ENCODE measurements at regions not wholly inside any gene's neighbourhood (a gene's known extent, or its start where the extent isn't known, plus 50 kb on each side); places are given as distances from the start of the nearest gene placed in this dataset.

DNA sequence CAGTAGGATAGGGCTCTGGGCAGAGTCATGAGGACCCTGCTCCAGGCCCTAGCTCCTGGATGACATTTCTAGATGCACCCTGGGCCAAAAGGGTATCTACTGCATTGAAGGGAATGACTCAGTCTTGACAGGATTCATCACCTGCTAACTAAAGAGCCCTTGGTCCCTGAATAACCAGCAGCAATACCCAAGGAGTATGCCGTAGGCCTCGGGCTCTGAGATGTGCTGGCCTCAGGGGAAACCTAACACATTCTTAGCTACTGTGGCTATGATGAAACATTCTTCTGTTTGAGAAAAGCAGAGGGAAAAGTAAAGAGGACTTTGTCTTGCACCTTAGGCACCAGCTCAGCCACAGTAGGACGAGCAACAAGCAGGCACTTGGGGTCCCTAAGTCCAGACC lies 89.5 kb upstream of the SLC1A1 start:
- H3K27ac ChIP-seq (ENCODE audit: low read depth, low read length), result no peak overlapping the region
- TF ChIP-seq, protein P1, sequence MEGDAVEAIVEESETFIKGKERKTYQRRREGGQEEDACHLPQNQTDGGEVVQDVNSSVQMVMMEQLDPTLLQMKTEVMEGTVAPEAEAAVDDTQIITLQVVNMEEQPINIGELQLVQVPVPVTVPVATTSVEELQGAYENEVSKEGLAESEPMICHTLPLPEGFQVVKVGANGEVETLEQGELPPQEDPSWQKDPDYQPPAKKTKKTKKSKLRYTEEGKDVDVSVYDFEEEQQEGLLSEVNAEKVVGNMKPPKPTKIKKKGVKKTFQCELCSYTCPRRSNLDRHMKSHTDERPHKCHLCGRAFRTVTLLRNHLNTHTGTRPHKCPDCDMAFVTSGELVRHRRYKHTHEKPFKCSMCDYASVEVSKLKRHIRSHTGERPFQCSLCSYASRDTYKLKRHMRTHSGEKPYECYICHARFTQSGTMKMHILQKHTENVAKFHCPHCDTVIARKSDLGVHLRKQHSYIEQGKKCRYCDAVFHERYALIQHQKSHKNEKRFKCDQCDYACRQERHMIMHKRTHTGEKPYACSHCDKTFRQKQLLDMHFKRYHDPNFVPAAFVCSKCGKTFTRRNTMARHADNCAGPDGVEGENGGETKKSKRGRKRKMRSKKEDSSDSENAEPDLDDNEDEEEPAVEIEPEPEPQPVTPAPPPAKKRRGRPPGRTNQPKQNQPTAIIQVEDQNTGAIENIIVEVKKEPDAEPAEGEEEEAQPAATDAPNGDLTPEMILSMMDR (IDR thresholded peaks at IDR 0.05; ENCODE audit: low read depth, low read length, poor library complexity, severe bottlenecking), result no peak
- no peaks in the 10 kb centered on the region for H3K4me1 ChIP-seq (ENCODE audit: control insufficient read depth, low read length)
- no peaks in the 10 kb centered on the region for H3K27me3 ChIP-seq (ENCODE audit: control insufficient read depth, low read length)
- peaks cover 9% of the 10 kb centered on the region for H3K9me3 ChIP-seq (ENCODE audit: control insufficient read depth, insufficient read depth, low read length)
- H3K4me2 ChIP-seq (ENCODE audit: low read length), result no peak overlapping the region
- no peaks in the 10 kb centered on the region for H3K79me2 ChIP-seq (ENCODE audit: control insufficient read depth, low read length)
- no peaks in the 10 kb centered on the region for H3F3A ChIP-seq (ENCODE audit: control insufficient read depth, insufficient read depth)
- no peaks in the 10 kb centered on the region for H3K9me2 ChIP-seq (replicated peaks; ENCODE audit: control insufficient read depth, low read length)
- H4K20me1 ChIP-seq (ENCODE audit: control insufficient read depth, insufficient read depth, low read depth, low read length), result no peaks in the 10 kb centered on the region
- no peak overlapping the region for H3K4me3 ChIP-seq (ENCODE audit: low read length)
- no peaks in the 10 kb centered on the region for H3K36me3 ChIP-seq (ENCODE audit: control insufficient read depth, low read length)

DNA sequence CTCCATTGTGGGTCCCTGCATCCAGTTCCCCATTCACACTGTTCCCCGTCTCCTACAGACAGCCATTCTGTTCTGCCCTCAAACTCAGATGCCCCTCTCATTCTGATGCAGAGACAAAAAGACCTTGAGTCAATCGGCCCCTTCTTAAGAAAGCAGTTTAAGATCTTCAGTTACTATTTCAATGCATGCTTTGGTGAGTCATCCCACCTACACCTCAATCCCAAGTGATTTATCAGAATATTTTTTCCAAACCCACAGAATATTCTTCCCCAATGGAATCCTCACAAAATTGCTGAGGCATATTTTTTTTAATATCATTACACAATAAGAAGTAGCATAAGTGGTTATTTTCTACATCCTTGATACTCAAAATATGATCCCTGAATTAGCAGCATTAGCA lies 92.4 kb upstream of the SLC1A1 start:
- Histone ChIP-seq H3K36me3 (ENCODE audit: control insufficient read depth, low read length) (no peaks in the 10 kb centered on the region), H4K20me1 (ENCODE audit: control insufficient read depth, insufficient read depth, low read depth, low read length) (no peaks in the 10 kb centered on the region), H3F3A (ENCODE audit: control insufficient read depth, insufficient read depth) (no peaks in the 10 kb centered on the region), H3K79me2 (ENCODE audit: control insufficient read depth, low read length) (no peaks in the 10 kb centered on the region), H3K9me2 (replicated peaks; ENCODE audit: control insufficient read depth, low read length) (no peaks in the 10 kb centered on the region), H3K9me3 (ENCODE audit: control insufficient read depth, insufficient read depth, low read length) (peaks cover 5% of the 10 kb centered on the region), H3K27me3 (ENCODE audit: control insufficient read depth, low read length) (no peaks in the 10 kb centered on the region), H3K4me2 (ENCODE audit: low read length) (no peak overlapping the region), H3K4me1 (ENCODE audit: control insufficient read depth, low read length) (peaks cover 8% of the 10 kb centered on the region), H3K27ac (ENCODE audit: low read depth, low read length) (no peak overlapping the region), H3K4me3 (ENCODE audit: low read length) (no peak overlapping the region)
- TF ChIP-seq, protein P1 (IDR thresholded peaks at IDR 0.05; ENCODE audit: low read depth, low read length, poor library complexity, severe bottlenecking), result no peak
- no peak for TF ChIP-seq EZH2phosphoT487 (IDR thresholded peaks at IDR 0.05; ENCODE audit: borderline replicate concordance, low read length)

DNA sequence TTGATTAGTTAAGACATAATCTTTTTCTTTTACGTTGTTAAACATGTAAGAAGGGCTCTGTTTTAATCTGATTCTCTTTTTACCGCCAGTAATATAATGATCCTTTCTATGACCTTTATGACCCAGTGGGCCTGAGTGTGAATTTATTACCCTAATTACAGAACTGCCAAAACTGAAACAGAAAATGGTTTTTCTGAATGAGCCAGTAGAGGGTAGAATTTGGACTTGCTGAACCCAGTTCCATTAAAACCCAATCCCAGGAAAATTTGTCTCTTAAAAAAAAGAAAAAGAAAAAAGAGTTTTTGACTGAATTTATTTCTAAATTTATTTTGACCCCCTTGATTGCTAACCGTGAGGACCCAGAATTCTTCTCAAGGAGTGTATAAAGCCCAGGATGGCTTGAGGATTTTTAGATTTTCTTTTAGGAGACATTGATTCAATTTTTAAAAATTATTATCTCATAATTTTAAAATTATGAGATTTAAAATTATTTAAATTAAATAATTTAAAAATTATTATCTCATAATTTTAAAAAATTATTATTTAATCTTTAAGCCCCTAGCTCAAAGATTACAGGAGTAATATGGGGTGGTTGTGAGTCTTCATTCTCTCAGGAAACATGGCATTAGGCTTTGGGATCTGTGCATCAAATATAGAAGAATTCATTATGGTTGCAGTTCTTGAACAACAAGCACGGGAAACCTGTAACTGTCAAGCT lies 94.1 kb upstream of the GLIS3 start:
- no peaks in the 10 kb centered on the region for H3F3A ChIP-seq (ENCODE audit: control insufficient read depth, insufficient read depth)
- TF ChIP-seq, protein P1 (IDR thresholded peaks at IDR 0.05; ENCODE audit: low read depth, low read length, poor library complexity, severe bottlenecking), result no peak
- no peak for TF ChIP-seq EZH2phosphoT487 (IDR thresholded peaks at IDR 0.05; ENCODE audit: borderline replicate concordance, low read length)
- H3K27ac ChIP-seq (ENCODE audit: low read depth, low read length), result no peak overlapping the region
- no peaks in the 10 kb centered on the region for H3K36me3 ChIP-seq (ENCODE audit: control insufficient read depth, low read length)
- H3K9me2 ChIP-seq (replicated peaks; ENCODE audit: control insufficient read depth, low read length), result no peaks in the 10 kb centered on the region
- H3K79me2 ChIP-seq (ENCODE audit: control insufficient read depth, low read length), result no peaks in the 10 kb centered on the region
- peaks cover 8% of the 10 kb centered on the region for H3K4me1 ChIP-seq (ENCODE audit: control insufficient read depth, low read length)
- H3K9me3 ChIP-seq (ENCODE audit: control insufficient read depth, insufficient read depth, low read length), result no peaks in the 10 kb centered on the region
- no peak overlapping the region for H3K4me3 ChIP-seq (ENCODE audit: low read length)
- no peak overlapping the region for H3K4me2 ChIP-seq (ENCODE audit: low read length)
- H4K20me1 ChIP-seq (ENCODE audit: control insufficient read depth, insufficient read depth, low read depth, low read length), result no peaks in the 10 kb centered on the region
- no peaks in the 10 kb centered on the region for H3K27me3 ChIP-seq (ENCODE audit: control insufficient read depth, low read length)

Data from DOHH2 (cell line).